ENCODE measurements at regions not wholly inside any gene's neighbourhood (a gene's known extent, or its start where the extent isn't known, plus 50 kb on each side); places are given as distances from the start of the nearest gene placed in this dataset.

- no peak for DNase-seq
- TF ChIP-seq POLR2A (IDR thresholded peaks at IDR 0.05) = no peak
- no peak for TF ChIP-seq CTCF (IDR thresholded peaks at IDR 0.05)
- Histone ChIP-seq H3K9me3 (no peaks in the 10 kb centered on the region), H3K36me3 (no peaks in the 10 kb centered on the region), H3K27ac (no peak overlapping the region), H3K4me1 (no peaks in the 10 kb centered on the region), H3K4me3 (no peak overlapping the region), H3K27me3 (no peaks in the 10 kb centered on the region)
- intact Hi-C loops (cut with DNase I; ENCODE audit: low total_unique reads) = no loop called here
These were observed 322.5 kb upstream of the GATB start for GRCh38 chr4:152083338-152083737.

GRCh38 chr4:152081024-152081423, 320.2 kb upstream of the GATB start:
- Histone ChIP-seq H3K9me3 (no peaks in the 10 kb centered on the region), H3K4me1 (no peaks in the 10 kb centered on the region), H3K27ac (no peak overlapping the region), H3K4me3 (no peak overlapping the region), H3K36me3 (no peaks in the 10 kb centered on the region), H3K27me3 (no peaks in the 10 kb centered on the region)
- intact Hi-C loops (cut with DNase I; ENCODE audit: low total_unique reads) = no loop called here
- no peak for DNase-seq
- TF ChIP-seq CTCF (IDR thresholded peaks at IDR 0.05) (no peak), POLR2A (IDR thresholded peaks at IDR 0.05) (no peak)

GRCh38 chr4:152079543-152080293, 318.9 kb upstream of the GATB start:
- no peak for DNase-seq
- no peaks in the 10 kb centered on the region for H3K4me1 ChIP-seq
- H3K27ac ChIP-seq = no peak overlapping the region
- no peaks in the 10 kb centered on the region for H3K36me3 ChIP-seq
- H3K9me3 ChIP-seq = no peaks in the 10 kb centered on the region
- intact Hi-C loops (cut with DNase I; ENCODE audit: low total_unique reads) = no loop called here
- no peaks in the 10 kb centered on the region for H3K27me3 ChIP-seq
- TF ChIP-seq POLR2A (IDR thresholded peaks at IDR 0.05) (no peak), CTCF (IDR thresholded peaks at IDR 0.05) (no peak)
- H3K4me3 ChIP-seq = no peak overlapping the region

- no peak for DNase-seq
- H3K4me3 ChIP-seq = no peak overlapping the region
- intact Hi-C loops (cut with DNase I; ENCODE audit: low total_unique reads) = no loop called here
- H3K36me3 ChIP-seq = no peaks in the 10 kb centered on the region
- no peak for TF ChIP-seq POLR2A (IDR thresholded peaks at IDR 0.05)
- no peak for TF ChIP-seq CTCF (IDR thresholded peaks at IDR 0.05)
- H3K27me3 ChIP-seq = no peaks in the 10 kb centered on the region
- no peaks in the 10 kb centered on the region for H3K9me3 ChIP-seq
- no peak overlapping the region for H3K27ac ChIP-seq
- no peaks in the 10 kb centered on the region for H3K4me1 ChIP-seq
These were observed 318.3 kb upstream of the GATB start for GRCh38 chr4:152079079-152079478.

- Histone ChIP-seq H3K4me3 (no peak overlapping the region), H3K27ac (no peak overlapping the region), H3K9me3 (no peaks in the 10 kb centered on the region), H3K27me3 (no peaks in the 10 kb centered on the region), H3K36me3 (no peaks in the 10 kb centered on the region), H3K4me1 (no peaks in the 10 kb centered on the region)
- intact Hi-C loops (cut with DNase I; ENCODE audit: low total_unique reads) = no loop called here
- DNase-seq = no peak
- no peak for TF ChIP-seq POLR2A (IDR thresholded peaks at IDR 0.05)
These were observed 316.8 kb upstream of the GATB start for GRCh38 chr4:152077582-152077981.
